Activated T-cell treated with anti-CD3 and anti-CD28 coated beads for 24 hours (primary cell): ENCODE measurements at regions not wholly inside any gene's neighbourhood (a gene's known extent, or its start where the extent isn't known, plus 50 kb on each side); places are given as distances from the start of the nearest gene placed in this dataset.

ENCODE experiments used
- DNase-seq: peaks from one replicate; pipeline ENCODE4 v3.0.0-alpha.2; 2020; ENCODE audit warnings: low read depth

- DNase-seq: no peak
Observed at GRCh38 chr1:182122256-182122912, 60.9 kb upstream of the ZNF648 start.

DNA sequence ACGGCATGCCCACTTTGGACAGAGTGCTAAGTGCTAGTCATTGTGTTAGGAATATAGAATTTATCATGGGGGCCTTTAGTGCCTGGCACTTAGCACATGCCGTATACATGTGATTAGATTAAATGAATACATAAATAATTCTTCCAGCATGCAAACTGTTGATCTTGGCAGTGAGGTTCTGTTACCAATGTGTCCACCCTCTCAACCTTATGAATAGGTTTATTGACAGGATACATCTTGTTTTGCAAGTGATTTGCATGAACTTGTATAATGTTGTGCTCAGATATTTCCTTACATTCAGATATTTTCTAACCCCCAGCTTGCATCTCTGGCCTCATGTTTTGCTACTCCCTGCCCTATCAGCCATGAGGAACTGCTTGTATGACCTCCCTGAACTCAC is 60.3 kb upstream of the ZNF648 start:
- no peak for DNase-seq

- no peak for DNase-seq
Observed at GRCh38 chr1:182120411-182121258, 59.1 kb upstream of the ZNF648 start.

- DNase-seq: no peak
Observed at GRCh38 chr1:182119631-182120030, 58.1 kb upstream of the ZNF648 start.

- no peak for DNase-seq
Observed at GRCh38 chr1:182118851-182119250, 57.3 kb upstream of the ZNF648 start.

DNA sequence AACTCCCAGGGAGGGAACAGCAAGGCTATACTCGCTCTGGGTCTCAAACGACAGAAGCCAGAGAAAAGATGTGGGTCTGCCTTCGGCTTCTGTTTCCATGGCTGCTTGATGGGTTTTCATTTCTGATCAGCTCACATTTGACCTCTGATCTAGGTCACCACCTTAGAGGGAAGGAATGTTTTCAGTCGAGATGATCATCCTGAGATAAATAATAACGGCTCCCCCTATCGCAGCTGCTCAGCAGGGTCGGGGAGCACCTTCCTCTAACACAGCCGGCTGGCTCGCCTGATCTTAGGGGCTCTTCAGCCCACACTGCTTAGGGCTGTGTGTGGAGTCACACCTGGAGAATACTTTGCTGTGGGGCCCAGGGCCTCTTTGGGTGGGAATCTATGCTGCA is 53.1 kb upstream of the ZNF648 start:
- no peak for DNase-seq

GRCh38 chr1:182113879-182114626 is 52.5 kb upstream of the ZNF648 start:
- no peak for DNase-seq

GRCh38 chr1:182111496-182111895 is 50.0 kb upstream of the ZNF648 start:
- no peak for DNase-seq
